ENCODE measurements at regions not wholly inside any gene's neighbourhood (a gene's known extent, or its start where the extent isn't known, plus 50 kb on each side); places are given as distances from the start of the nearest gene placed in this dataset.

- H3K4me3 ChIP-seq (ENCODE audit: low read length): no peak overlapping the region
- H3K27me3 ChIP-seq (ENCODE audit: low read depth, low read length): no peaks in the 10 kb centered on the region
- no peak for TF ChIP-seq EZH2phosphoT487 (IDR thresholded peaks at IDR 0.05; ENCODE audit: low read depth)
- H3K79me2 ChIP-seq (ENCODE audit: low read length): no peaks in the 10 kb centered on the region
- H4K20me1 ChIP-seq (ENCODE audit: insufficient read depth, low read length): no peaks in the 10 kb centered on the region
- no peak overlapping the region for H2AFZ ChIP-seq (ENCODE audit: low read depth, low read length)
- H3K36me3 ChIP-seq (replicated peaks; ENCODE audit: low read depth, low read length): no peaks in the 10 kb centered on the region
- no peak overlapping the region for H3K9ac ChIP-seq (ENCODE audit: low read length)
- peaks cover 4% of the 10 kb centered on the region; the same call in 1 of the 2 replicates for H3K4me1 ChIP-seq (ENCODE audit: low read length)
- H3K9me3 ChIP-seq (ENCODE audit: insufficient read depth, low read length): peaks cover 6% of the 10 kb centered on the region; the same call in 1 of the 2 replicates
- H3K4me2 ChIP-seq (ENCODE audit: low read length): no peak overlapping the region
- no peak overlapping the region for H3K27ac ChIP-seq (ENCODE audit: low read length)
Measured at GRCh38 chr2:140158259-140158658, 1378.1 kb upstream of the NXPH2 start.

DNA sequence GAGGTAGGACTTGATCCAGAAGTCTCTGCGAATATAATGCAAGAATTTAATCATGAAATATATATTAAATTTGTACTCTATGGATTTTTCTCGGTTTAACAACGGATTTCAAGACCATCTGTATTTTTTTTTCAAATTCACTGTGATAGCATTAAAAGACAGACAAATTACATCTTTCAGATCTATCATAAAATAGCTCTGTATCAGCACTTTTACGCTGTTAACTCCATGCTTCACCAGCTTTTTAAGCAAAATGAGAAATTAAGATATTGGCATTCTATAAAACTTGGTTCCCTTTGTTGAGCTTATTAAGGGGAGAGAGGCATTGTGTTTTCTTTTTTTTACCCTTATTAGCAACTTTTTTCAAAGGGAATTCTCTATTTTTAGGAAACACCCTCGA is 1377.6 kb upstream of the NXPH2 start:
- no peak overlapping the region for H3K27ac ChIP-seq (ENCODE audit: low read length)
- no peaks in the 10 kb centered on the region for H4K20me1 ChIP-seq (ENCODE audit: insufficient read depth, low read length)
- H3K4me2 ChIP-seq (ENCODE audit: low read length): no peak overlapping the region
- TF ChIP-seq CTCF (IDR thresholded peaks at IDR 0.05; ENCODE audit: low read depth, low read length) (no peak), EZH2phosphoT487 (IDR thresholded peaks at IDR 0.05; ENCODE audit: low read depth) (no peak)
- no peaks in the 10 kb centered on the region for H3K27me3 ChIP-seq (ENCODE audit: low read depth, low read length)
- H3K4me1 ChIP-seq (ENCODE audit: low read length): peaks cover 4% of the 10 kb centered on the region; the same call in 1 of the 2 replicates
- no peak overlapping the region for H2AFZ ChIP-seq (ENCODE audit: low read depth, low read length)
- peaks cover 6% of the 10 kb centered on the region; the same call in 1 of the 2 replicates for H3K9me3 ChIP-seq (ENCODE audit: insufficient read depth, low read length)
- no peak overlapping the region for H3K9ac ChIP-seq (ENCODE audit: low read length)
- H3K79me2 ChIP-seq (ENCODE audit: low read length): no peaks in the 10 kb centered on the region
- H3K36me3 ChIP-seq (replicated peaks; ENCODE audit: low read depth, low read length): no peaks in the 10 kb centered on the region
- H3K4me3 ChIP-seq (ENCODE audit: low read length): no peak overlapping the region

DNA sequence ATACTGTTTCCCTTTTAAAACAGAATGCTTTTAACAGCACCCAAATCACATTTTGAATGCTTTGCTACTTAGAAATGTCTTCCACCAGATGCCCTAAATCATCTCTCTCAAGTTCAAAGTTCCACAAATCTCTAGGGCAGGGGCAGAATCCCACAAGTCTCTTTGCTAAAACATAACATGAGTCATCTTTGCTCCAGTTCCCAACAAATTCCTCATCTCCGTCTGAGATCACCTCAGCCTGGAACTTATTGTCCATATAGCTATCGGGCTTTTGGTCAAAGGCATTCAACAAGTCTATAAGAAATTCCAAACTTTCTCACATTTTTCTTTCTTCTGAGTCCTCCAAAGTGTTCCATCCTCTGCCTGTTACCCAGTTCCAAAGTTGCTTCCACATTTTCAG is 1374.5 kb upstream of the NXPH2 start:
- H3K27me3 ChIP-seq (ENCODE audit: low read depth, low read length): no peaks in the 10 kb centered on the region
- no peaks in the 10 kb centered on the region for H3K36me3 ChIP-seq (replicated peaks; ENCODE audit: low read depth, low read length)
- TF ChIP-seq EZH2phosphoT487 (IDR thresholded peaks at IDR 0.05; ENCODE audit: low read depth) (no peak), CTCF (IDR thresholded peaks at IDR 0.05; ENCODE audit: low read depth, low read length) (no peak)
- no peaks in the 10 kb centered on the region for H4K20me1 ChIP-seq (ENCODE audit: insufficient read depth, low read length)
- H3K4me2 ChIP-seq (ENCODE audit: low read length): no peak overlapping the region
- H3K79me2 ChIP-seq (ENCODE audit: low read length): no peaks in the 10 kb centered on the region
- H3K27ac ChIP-seq (ENCODE audit: low read length): peak overlapping the region; percentile 32; the same call in 1 of the 2 replicates
- H2AFZ ChIP-seq (ENCODE audit: low read depth, low read length): no peak overlapping the region
- H3K9ac ChIP-seq (ENCODE audit: low read length): no peak overlapping the region
- no peak overlapping the region for H3K4me3 ChIP-seq (ENCODE audit: low read length)
- H3K4me1 ChIP-seq (ENCODE audit: low read length): peaks cover 4% of the 10 kb centered on the region; the same call in 1 of the 2 replicates
- H3K9me3 ChIP-seq (ENCODE audit: insufficient read depth, low read length): peaks cover 6% of the 10 kb centered on the region; the same call in 1 of the 2 replicates

DNA sequence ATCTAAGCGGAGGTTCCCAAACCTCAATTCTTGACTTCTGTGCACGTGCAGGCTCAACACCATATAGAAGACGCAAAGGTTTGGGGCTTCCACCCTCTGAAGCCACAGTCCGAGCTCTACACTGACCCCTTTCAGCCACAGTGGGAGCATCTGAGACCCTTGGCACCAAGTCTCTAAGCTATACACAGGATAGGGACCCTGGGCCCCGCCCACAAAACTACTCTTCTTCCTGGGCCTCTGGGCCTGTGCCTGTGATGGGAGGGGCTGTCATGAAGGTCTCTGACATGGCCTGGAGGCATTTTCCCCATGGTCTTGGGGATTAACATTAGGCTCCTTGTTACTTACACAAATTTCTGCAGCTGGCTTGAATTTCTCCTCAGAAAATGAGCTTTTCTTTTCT is 1374.1 kb upstream of the NXPH2 start:
- H3K4me2 ChIP-seq (ENCODE audit: low read length): no peak overlapping the region
- H3K4me1 ChIP-seq (ENCODE audit: low read length): peaks cover 4% of the 10 kb centered on the region; the same call in 1 of the 2 replicates
- no peaks in the 10 kb centered on the region for H3K36me3 ChIP-seq (replicated peaks; ENCODE audit: low read depth, low read length)
- H3K9ac ChIP-seq (ENCODE audit: low read length): no peak overlapping the region
- no peak overlapping the region for H3K4me3 ChIP-seq (ENCODE audit: low read length)
- H3K9me3 ChIP-seq (ENCODE audit: insufficient read depth, low read length): peaks cover 6% of the 10 kb centered on the region; the same call in 1 of the 2 replicates
- no peak overlapping the region for H3K27ac ChIP-seq (ENCODE audit: low read length)
- no peak overlapping the region for H2AFZ ChIP-seq (ENCODE audit: low read depth, low read length)
- no peaks in the 10 kb centered on the region for H3K79me2 ChIP-seq (ENCODE audit: low read length)
- H4K20me1 ChIP-seq (ENCODE audit: insufficient read depth, low read length): no peaks in the 10 kb centered on the region
- TF ChIP-seq CTCF (IDR thresholded peaks at IDR 0.05; ENCODE audit: low read depth, low read length) (no peak), EZH2phosphoT487 (IDR thresholded peaks at IDR 0.05; ENCODE audit: low read depth) (no peak)
- H3K27me3 ChIP-seq (ENCODE audit: low read depth, low read length): no peaks in the 10 kb centered on the region

Data from OCI-LY3 (cell line).